ENCODE measurements at regions not wholly inside any gene's neighbourhood (a gene's known extent, or its start where the extent isn't known, plus 50 kb on each side); places are given as distances from the start of the nearest gene placed in this dataset.

DNA sequence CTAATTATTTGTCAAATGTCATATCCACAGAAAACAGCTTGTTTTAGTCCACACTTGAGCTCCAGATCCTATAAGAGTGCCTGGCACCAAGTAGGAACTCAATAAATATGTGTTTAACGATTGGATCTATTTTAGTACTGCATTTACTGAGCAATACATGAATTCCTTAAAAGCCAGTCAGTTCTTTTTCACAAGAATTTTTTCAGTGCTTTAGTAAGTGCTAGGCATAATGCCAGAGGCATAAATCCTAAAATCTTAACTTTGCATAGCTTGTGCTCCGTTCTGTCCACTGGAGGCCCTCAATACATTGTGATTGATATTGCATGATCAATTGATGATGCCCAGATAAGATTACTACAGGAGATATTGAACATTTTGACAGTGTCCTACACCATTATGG, 67.3 kb upstream of the PCSK5 start:
- DNase-seq (ENCODE audit: low read depth): no peak
- no peak overlapping the region for H3K4me3 ChIP-seq (ENCODE audit: control insufficient read depth, low read depth, low read length)
- TF ChIP-seq, protein P1, sequence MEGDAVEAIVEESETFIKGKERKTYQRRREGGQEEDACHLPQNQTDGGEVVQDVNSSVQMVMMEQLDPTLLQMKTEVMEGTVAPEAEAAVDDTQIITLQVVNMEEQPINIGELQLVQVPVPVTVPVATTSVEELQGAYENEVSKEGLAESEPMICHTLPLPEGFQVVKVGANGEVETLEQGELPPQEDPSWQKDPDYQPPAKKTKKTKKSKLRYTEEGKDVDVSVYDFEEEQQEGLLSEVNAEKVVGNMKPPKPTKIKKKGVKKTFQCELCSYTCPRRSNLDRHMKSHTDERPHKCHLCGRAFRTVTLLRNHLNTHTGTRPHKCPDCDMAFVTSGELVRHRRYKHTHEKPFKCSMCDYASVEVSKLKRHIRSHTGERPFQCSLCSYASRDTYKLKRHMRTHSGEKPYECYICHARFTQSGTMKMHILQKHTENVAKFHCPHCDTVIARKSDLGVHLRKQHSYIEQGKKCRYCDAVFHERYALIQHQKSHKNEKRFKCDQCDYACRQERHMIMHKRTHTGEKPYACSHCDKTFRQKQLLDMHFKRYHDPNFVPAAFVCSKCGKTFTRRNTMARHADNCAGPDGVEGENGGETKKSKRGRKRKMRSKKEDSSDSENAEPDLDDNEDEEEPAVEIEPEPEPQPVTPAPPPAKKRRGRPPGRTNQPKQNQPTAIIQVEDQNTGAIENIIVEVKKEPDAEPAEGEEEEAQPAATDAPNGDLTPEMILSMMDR (conservative IDR thresholded peaks at IDR 0.05; ENCODE audit: control insufficient read depth, insufficient read depth, low read depth, low read length): no peak

DNA sequence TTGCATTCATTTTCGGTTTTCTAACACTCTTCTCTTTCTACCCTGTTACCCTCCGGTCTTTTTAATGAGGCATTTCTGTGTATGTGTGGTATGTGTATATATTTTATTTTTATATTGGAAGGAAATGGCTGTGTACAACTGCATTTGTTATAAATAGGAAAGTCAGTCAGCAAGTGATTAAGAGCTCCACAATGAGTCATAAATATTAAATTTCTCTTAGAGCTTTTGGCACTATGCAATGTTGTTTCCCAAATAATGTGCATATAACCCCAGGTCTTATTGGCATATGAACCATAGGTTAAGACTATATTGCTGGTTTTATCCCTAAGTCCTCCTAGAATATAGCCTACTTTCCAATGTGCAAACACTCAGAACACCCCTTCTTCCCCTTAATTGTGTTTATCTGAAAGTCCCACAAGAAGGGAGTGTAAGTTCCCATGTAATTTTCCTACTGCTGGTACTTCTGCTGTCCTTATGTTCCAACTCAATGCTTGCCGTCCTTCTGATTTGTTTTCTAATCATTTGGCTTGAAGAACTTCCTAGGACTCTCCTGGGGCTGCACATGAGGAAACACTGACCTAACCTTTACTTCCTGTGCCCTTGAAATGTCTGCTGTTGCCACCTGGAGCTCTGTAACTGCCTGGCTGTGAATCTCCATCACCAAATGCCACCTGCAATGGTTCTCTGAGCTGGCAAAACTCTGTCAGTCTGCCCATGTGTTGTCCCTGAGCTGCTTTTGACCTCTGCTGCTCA, 65.5 kb upstream of the PCSK5 start:
- no peak overlapping the region for H3K4me3 ChIP-seq (ENCODE audit: control insufficient read depth, low read depth, low read length)
- TF ChIP-seq, protein P1 (conservative IDR thresholded peaks at IDR 0.05; ENCODE audit: control insufficient read depth, insufficient read depth, low read depth, low read length): no peak
- no peak for DNase-seq (ENCODE audit: low read depth)

DNA sequence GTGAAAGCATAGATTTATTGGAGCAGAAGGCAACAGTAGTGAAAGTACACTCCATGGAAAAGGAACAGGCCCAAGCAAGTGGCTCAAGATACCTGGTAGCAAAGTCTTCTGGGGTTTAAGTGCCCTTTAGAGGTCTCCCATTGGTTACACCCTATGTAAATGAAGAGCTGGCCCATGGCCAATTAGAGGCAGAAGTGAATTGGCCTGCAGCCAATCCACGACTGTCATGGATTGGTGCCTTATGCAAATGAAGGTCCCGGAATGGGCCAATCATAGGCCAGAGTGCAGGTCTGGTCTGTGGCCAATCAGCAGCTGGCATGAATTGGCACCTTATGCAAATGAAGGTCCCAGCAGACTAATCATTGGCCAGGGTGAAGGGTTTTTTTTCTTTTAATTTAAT, 64.2 kb upstream of the PCSK5 start:
- no peak overlapping the region for H3K4me3 ChIP-seq (ENCODE audit: control insufficient read depth, low read depth, low read length)
- TF ChIP-seq, protein P1 (conservative IDR thresholded peaks at IDR 0.05; ENCODE audit: control insufficient read depth, insufficient read depth, low read depth, low read length): no peak
- DNase-seq (ENCODE audit: low read depth): no peak

DNA sequence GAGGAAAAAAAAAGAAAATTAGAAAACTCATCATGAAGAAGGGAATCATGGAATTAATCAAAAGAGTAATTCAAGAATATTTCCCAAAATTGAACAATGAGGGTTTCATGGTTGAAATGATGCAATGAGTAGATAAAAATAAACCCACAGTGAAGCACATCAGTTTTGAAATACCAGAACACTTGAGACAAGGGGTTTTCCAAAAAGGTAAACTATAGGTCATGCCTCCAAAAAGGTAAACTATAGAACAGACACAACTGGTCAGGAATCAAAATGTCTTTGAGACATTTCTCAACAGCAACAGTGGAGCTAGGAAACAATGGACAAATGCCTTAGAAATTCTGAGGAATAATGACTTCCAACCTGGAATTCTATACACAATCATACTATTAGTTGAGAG, 60.2 kb upstream of the PCSK5 start:
- no peak overlapping the region for H3K4me3 ChIP-seq (ENCODE audit: control insufficient read depth, low read depth, low read length)
- TF ChIP-seq, protein P1 (conservative IDR thresholded peaks at IDR 0.05; ENCODE audit: control insufficient read depth, insufficient read depth, low read depth, low read length): no peak
- DNase-seq (ENCODE audit: low read depth): no peak

DNA sequence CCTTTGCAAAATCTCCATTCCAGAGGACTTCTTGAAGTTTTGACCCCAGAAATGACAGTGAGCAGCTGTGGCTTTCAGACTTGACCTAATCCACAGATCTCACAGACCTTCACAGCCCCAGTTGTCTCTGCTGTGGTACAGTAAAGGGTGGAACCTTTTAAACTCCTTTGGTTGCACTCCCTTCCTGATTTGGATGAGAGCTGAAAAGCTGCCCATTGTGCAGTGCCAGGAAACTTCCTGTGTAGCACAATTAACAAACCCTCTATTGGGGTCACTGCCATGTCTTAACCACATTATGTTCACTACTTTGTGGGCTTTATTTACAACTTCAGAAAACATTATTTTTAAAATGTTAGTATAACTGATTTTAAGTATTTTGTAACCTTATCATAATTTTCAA, 56.7 kb upstream of the PCSK5 start:
- no peak for DNase-seq (ENCODE audit: low read depth)
- TF ChIP-seq, protein P1 (conservative IDR thresholded peaks at IDR 0.05; ENCODE audit: control insufficient read depth, insufficient read depth, low read depth, low read length): no peak
- no peak overlapping the region for H3K4me3 ChIP-seq (ENCODE audit: control insufficient read depth, low read depth, low read length)

GRCh38 chr9:75834878-75835277, 55.6 kb upstream of the PCSK5 start:
- no peak overlapping the region for H3K4me3 ChIP-seq (ENCODE audit: control insufficient read depth, low read depth, low read length)
- DNase-seq (ENCODE audit: low read depth): no peak
- TF ChIP-seq, protein P1 (conservative IDR thresholded peaks at IDR 0.05; ENCODE audit: control insufficient read depth, insufficient read depth, low read depth, low read length): no peak

All from fibroblast of mammary gland (primary cell).